Keratinocyte (primary cell): ENCODE measurements at regions not wholly inside any gene's neighbourhood (a gene's known extent, or its start where the extent isn't known, plus 50 kb on each side); places are given as distances from the start of the nearest gene placed in this dataset.
A peak's percentile ranks its signal among the peaks of the same experiment; 100 is the strongest.

Source experiments
- DNase-seq: peaks from one replicate; pipeline ENCODE4 v3.0.0-alpha.2; 2011; ENCODE audit warnings: low read depth, missing footprints, low spot score
- FAIRE-seq: peaks from 2 replicates; lab custom pipeline; 2011; peaks lifted over from hg19 to GRCh38; lab: Jason Lieb, UNC
- H2AFZ ChIP-seq: 2 replicates; pipeline ENCODE4 v1.6.0; 2012; ENCODE audit warnings: low read length, control low read depth, inconsistent platforms; ENCODE audit not compliant: control insufficient read depth
- H3K27ac ChIP-seq: 2 replicates; pipeline ENCODE4 v1.5.1; 2011; ENCODE audit warnings: low read length; ENCODE audit not compliant: control insufficient read depth, insufficient read depth
- H3K27me3 ChIP-seq: 3 replicates; pipeline ENCODE4 v1.6.0; 2011; ENCODE audit warnings: low read length; ENCODE audit not compliant: control insufficient read depth, insufficient read depth; ENCODE audit errors: extremely low read depth
- H3K36me3 ChIP-seq, 2 experiments: 2 replicates in 1 of 2; 3 replicates in 1 of 2; pipeline ENCODE4 v1.5.1; 2011; ENCODE audit warnings: low read length in 2 of 2, mild to moderate bottlenecking in 1 of 2; ENCODE audit not compliant: control insufficient read depth in 2 of 2, insufficient read depth in 2 of 2; ENCODE audit errors: extremely low read depth in 1 of 2
- H3K4me1 ChIP-seq: 3 replicates; pipeline ENCODE4 v1.5.1; 2011; ENCODE audit warnings: low read length; ENCODE audit not compliant: control insufficient read depth, insufficient read depth; ENCODE audit errors: extremely low read depth
- H3K4me2 ChIP-seq: 3 replicates; pipeline ENCODE4 v1.6.0; 2011; ENCODE audit warnings: low read depth, low read length; ENCODE audit not compliant: control insufficient read depth, insufficient read depth; ENCODE audit errors: extremely low read depth
- H3K4me3 ChIP-seq, 3 experiments: fragments of 200-600 bp in 1 of 3; sonication (generic) in 1 of 3; 2 replicates in 2 of 3; 3 replicates in 1 of 3; pipeline ENCODE4 v1.5.1; 2011 to 2016; ENCODE audit warnings: low read length in 3 of 3, mild to moderate bottlenecking in 3 of 3, control low read depth in 2 of 3, inconsistent platforms in 1 of 3, low read depth in 1 of 3, mixed read lengths in 1 of 3, mixed run types in 1 of 3, moderate library complexity in 1 of 3; ENCODE audit not compliant: control insufficient read depth in 2 of 3, insufficient read depth in 2 of 3; ENCODE audit errors: extremely low read depth in 1 of 3
- H3K79me2 ChIP-seq: 2 replicates; pipeline ENCODE4 v1.6.0; 2012; ENCODE audit warnings: low read length; ENCODE audit not compliant: control insufficient read depth, insufficient read depth
- H3K9ac ChIP-seq: 3 replicates; pipeline ENCODE4 v1.6.0; 2011; ENCODE audit warnings: low read length; ENCODE audit not compliant: control insufficient read depth, insufficient read depth; ENCODE audit errors: extremely low read depth
- H3K9me1 ChIP-seq: 3 replicates; pipeline ENCODE4 v1.6.0; 2011; ENCODE audit warnings: low read length; ENCODE audit not compliant: control insufficient read depth, insufficient read depth; ENCODE audit errors: extremely low read depth
- H3K9me3 ChIP-seq: 2 replicates; pipeline ENCODE4 v1.5.1; 2012; ENCODE audit warnings: low read depth, low read length; ENCODE audit not compliant: control insufficient read depth
- H4K20me1 ChIP-seq: 3 replicates; pipeline ENCODE4 v1.6.0; 2011; ENCODE audit warnings: low read length; ENCODE audit not compliant: control insufficient read depth, insufficient read depth; ENCODE audit errors: extremely low read depth
- EZH2 ChIP-seq: IDR thresholded peaks from one replicate; pipeline ENCODE4 v1.6.1; 2012; ENCODE audit warnings: inconsistent platforms, mild to moderate bottlenecking, low read length, moderate library complexity
- dilution Hi-C: fragments of 300-500 bp; cut with MboI; formaldehyde crosslinking; loops from one replicate; pipeline ENCODE4 v1.7.0; 2020; ENCODE audit warnings: low sequenced_read_pairs; ENCODE audit not compliant: extremely low pct_ligation_motif_present
- TF ChIP-seq, protein P1 (sequence below), 3 experiments: IDR thresholded peaks in 1 of 3; conservative IDR thresholded peaks in 1 of 3; optimal IDR thresholded peaks in 1 of 3; 2 replicates in 2 of 3; 3 replicates in 1 of 3; pipeline versions ENCODE3 to v1.5.1; 2011; ENCODE audit warnings: low read length in 3 of 3, mild to moderate bottlenecking in 3 of 3, moderate library complexity in 2 of 3, control low read depth in 1 of 3, inconsistent platforms in 1 of 3; ENCODE audit not compliant: insufficient read depth in 2 of 3; ENCODE audit errors: extremely low read depth in 1 of 3

DNA sequence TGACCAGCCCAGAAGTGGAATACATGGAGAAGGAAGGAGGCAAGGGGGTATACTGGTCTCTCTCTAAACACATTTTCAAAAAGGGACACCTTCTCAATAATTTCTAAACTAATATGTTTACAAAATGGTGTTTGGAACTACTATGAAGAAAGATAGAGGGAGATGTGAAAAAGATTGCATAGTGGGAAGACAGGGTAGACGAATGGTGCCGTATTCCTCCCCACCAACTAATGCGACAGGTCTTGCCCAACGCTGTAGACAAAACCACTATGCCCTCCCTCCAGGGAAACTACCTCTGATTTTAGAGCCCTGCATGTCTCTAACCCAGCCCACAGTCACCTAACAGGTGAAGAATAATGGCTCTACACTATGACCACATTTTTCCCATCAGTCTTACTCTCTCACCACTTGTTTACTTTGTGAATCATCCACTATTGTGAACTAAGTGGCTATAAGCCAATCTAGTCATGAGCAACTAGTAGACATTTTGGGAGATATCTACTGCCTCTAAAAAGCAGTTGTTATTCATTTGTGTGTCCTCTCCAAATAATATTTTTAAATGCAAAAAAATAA lies 108.2 kb upstream of the UBE2E2 start:
- TF ChIP-seq, protein P1, sequence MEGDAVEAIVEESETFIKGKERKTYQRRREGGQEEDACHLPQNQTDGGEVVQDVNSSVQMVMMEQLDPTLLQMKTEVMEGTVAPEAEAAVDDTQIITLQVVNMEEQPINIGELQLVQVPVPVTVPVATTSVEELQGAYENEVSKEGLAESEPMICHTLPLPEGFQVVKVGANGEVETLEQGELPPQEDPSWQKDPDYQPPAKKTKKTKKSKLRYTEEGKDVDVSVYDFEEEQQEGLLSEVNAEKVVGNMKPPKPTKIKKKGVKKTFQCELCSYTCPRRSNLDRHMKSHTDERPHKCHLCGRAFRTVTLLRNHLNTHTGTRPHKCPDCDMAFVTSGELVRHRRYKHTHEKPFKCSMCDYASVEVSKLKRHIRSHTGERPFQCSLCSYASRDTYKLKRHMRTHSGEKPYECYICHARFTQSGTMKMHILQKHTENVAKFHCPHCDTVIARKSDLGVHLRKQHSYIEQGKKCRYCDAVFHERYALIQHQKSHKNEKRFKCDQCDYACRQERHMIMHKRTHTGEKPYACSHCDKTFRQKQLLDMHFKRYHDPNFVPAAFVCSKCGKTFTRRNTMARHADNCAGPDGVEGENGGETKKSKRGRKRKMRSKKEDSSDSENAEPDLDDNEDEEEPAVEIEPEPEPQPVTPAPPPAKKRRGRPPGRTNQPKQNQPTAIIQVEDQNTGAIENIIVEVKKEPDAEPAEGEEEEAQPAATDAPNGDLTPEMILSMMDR (optimal IDR thresholded peaks at IDR 0.05 in 1 of 3, IDR thresholded peaks at IDR 0.05 in 1 of 3, conservative IDR thresholded peaks at IDR 0.05 in 1 of 3; ENCODE audit: extremely low read depth in 1 of 3, insufficient read depth in 2 of 3, low read length in 3 of 3) = no peak
- no peak for TF ChIP-seq EZH2
- H3K9me3 ChIP-seq = no peaks in the 10 kb centered on the region
- no peak overlapping the region for H3K4me2 ChIP-seq
- no peaks in the 10 kb centered on the region for H3K79me2 ChIP-seq
- H4K20me1 ChIP-seq = no peaks in the 10 kb centered on the region
- H3K27ac ChIP-seq = no peak overlapping the region
- H3K9me1 ChIP-seq = no peaks in the 10 kb centered on the region
- DNase-seq = peak; percentile 33
- FAIRE-seq = no peak
- no peaks in the 10 kb centered on the region for H3K4me1 ChIP-seq
- dilution Hi-C loops = no loop called here
- no peak overlapping the region for H3K9ac ChIP-seq
- H3K27me3 ChIP-seq = peaks cover 4% of the 10 kb centered on the region
- no peak overlapping the region for H3K4me3 ChIP-seq
- no peaks in the 10 kb centered on the region for H3K36me3 ChIP-seq
- H2AFZ ChIP-seq = no peak overlapping the region

DNA sequence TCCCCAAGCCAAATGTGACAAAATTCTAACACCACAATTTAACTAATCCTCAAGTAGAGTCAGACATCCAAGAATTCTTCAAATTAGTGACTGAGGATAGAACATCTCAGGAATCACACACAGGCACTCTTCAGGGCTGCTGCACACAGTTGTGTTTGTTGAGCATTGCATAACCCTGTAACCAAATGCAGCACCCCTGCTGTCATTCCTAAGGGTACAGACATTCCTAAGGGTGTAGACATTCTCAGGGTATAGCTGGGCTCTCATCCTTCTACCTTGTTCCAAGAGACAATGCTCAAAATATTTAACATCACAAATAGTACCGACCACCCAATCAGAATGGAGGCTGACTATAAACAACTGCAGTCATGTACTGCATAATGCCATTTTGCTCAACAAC lies 107.1 kb upstream of the UBE2E2 start:
- Histone ChIP-seq H3K9ac (no peak overlapping the region), H3K79me2 (no peaks in the 10 kb centered on the region), H3K9me3 (no peaks in the 10 kb centered on the region), H4K20me1 (no peaks in the 10 kb centered on the region), H3K4me2 (no peak overlapping the region), H3K27me3 (peaks cover 11% of the 10 kb centered on the region), H3K9me1 (no peaks in the 10 kb centered on the region), H3K27ac (no peak overlapping the region), H2AFZ (no peak overlapping the region), H3K4me1 (no peaks in the 10 kb centered on the region), H3K36me3 (no peaks in the 10 kb centered on the region), H3K4me3 (no peak overlapping the region)
- dilution Hi-C loops = no loop called here
- no peak for FAIRE-seq
- no peak for DNase-seq
- TF ChIP-seq, protein P1 (optimal IDR thresholded peaks at IDR 0.05 in 1 of 3, IDR thresholded peaks at IDR 0.05 in 1 of 3, conservative IDR thresholded peaks at IDR 0.05 in 1 of 3; ENCODE audit: extremely low read depth in 1 of 3, insufficient read depth in 2 of 3, low read length in 3 of 3) = no peak
- TF ChIP-seq EZH2 = no peak
